ENCODE measurements at regions not wholly inside any gene's neighbourhood (a gene's known extent, or its start where the extent isn't known, plus 50 kb on each side); places are given as distances from the start of the nearest gene placed in this dataset.

GRCh38 chr7:71077743-71078476, 54.0 kb upstream of the GALNT17 start:
- no peak for DNase-seq (ENCODE audit: low read depth in 1 of 2, low spot score in 2 of 2)
- H3K9ac ChIP-seq (replicated peaks in 1 of 4; ENCODE audit: extremely low read depth in 1 of 4, low read depth in 3 of 4, low read length in 3 of 4), result no peak overlapping the region
- no peaks in the 10 kb centered on the region for H4K20me1 ChIP-seq (replicated peaks in 1 of 2; ENCODE audit: control insufficient read depth in 1 of 2, insufficient read depth in 2 of 2, low read length in 2 of 2)
- no peak overlapping the region for H2BK12ac ChIP-seq (ENCODE audit: low read depth, low read length)
- peaks cover 28 to 29% of the 10 kb centered on the region in 2 experiments for H3K9me3 ChIP-seq (ENCODE audit: insufficient read depth in 2 of 2, low read depth in 1 of 2, low read length in 1 of 2)
- H2BK5ac ChIP-seq (ENCODE audit: low read depth, low read length), result no peak overlapping the region
- no peak overlapping the region for H2AFZ ChIP-seq (ENCODE audit: low read length)
- no peak overlapping the region for H2AK5ac ChIP-seq (ENCODE audit: low read depth, low read length)
- 94% methylated on average over 33 of the region's 37 CpGs; no CpG with 5 or more reads in 1 of the 2 experiments for WGBS, 2 experiments (ENCODE audit: extremely low coverage in 1 of 2, insufficient coverage in 1 of 2, insufficient read length in 1 of 2, insufficient replicate concordance in 2 of 2, low coverage in 1 of 2, low lambda C conversion rate in 2 of 2, missing lambda C conversion rate in 1 of 2)
- no peak overlapping the region for H3K14ac ChIP-seq (ENCODE audit: insufficient read length)
- TF ChIP-seq BACH1 (IDR thresholded peaks at IDR 0.05; ENCODE audit: low read length) (no peak), EP300 (IDR thresholded peaks at IDR 0.05; ENCODE audit: borderline replicate concordance in 1 of 2, low read depth in 2 of 2, low read length in 2 of 2) (no peak), EGR1 (IDR thresholded peaks at IDR 0.05; ENCODE audit: borderline replicate concordance, low read depth, low read length) (no peak), POLR2AphosphoS5 (IDR thresholded peaks at IDR 0.05; ENCODE audit: low read depth, low read length) (no peak), POU5F1 (IDR thresholded peaks at IDR 0.05; ENCODE audit: low read depth, low read length) (no peak), CTBP2 (IDR thresholded peaks at IDR 0.05; ENCODE audit: borderline replicate concordance, insufficient read depth, insufficient read length, low read length) (no peak), HDAC6 (IDR thresholded peaks at IDR 0.05; ENCODE audit: low read depth, low read length) (no peak), POLR2A (IDR thresholded peaks at IDR 0.05; ENCODE audit: control extremely low read depth in 1 of 2, low read depth in 2 of 2, low read length in 2 of 2) (no peak), ZNF274 (IDR thresholded peaks at IDR 0.05; ENCODE audit: borderline replicate concordance, extremely low read depth, low read length) (no peak)
- no peak overlapping the region for H4K8ac ChIP-seq (ENCODE audit: extremely low read depth, insufficient read depth, low read length)
- CTCF ChIA-PET (ENCODE audit: partially characterized antibody), result interaction anchor here (1.1 kb wide), 1 partner anchor 281 kb away, joined by 4 read pairs; no protein-coding TSS in a partner anchor
- H3K27ac ChIP-seq (ENCODE audit: low read depth, low read length), result no peak overlapping the region
- H3K36me3 ChIP-seq (ENCODE audit: control insufficient read depth in 2 of 4, insufficient read depth in 4 of 4, low read length in 3 of 4), result peaks cover 0 to 9% (median 0%) of the 10 kb centered on the region in 4 experiments; a peak in 1 of 8 replicates
- no peak overlapping the region for H3K56ac ChIP-seq (replicated peaks; ENCODE audit: insufficient read length, low read depth, low read length)
- H4K5ac ChIP-seq (ENCODE audit: insufficient read length, low read depth, low read length), result no peak overlapping the region
- H3K23ac ChIP-seq (ENCODE audit: insufficient read length), result no peak overlapping the region
- H3K27me3 ChIP-seq (replicated peaks in 1 of 4; ENCODE audit: control insufficient read depth in 3 of 4, extremely low read depth in 1 of 4, insufficient read depth in 3 of 4, low read length in 3 of 4), result no peaks in the 10 kb centered on the region
- no peak overlapping the region for H3K4me3 ChIP-seq (ENCODE audit: extremely low read depth in 1 of 4, insufficient read depth in 2 of 4, low read depth in 3 of 4, low read length in 4 of 4)
- H3K4me1 ChIP-seq (replicated peaks in 1 of 4; ENCODE audit: control insufficient read depth in 3 of 4, insufficient read depth in 4 of 4, low read length in 3 of 4), result no peaks in the 10 kb centered on the region
- H3K18ac ChIP-seq (ENCODE audit: extremely low read depth, low read length), result no peak overlapping the region
- H3K79me1 ChIP-seq (ENCODE audit: low read depth, low read length), result no peaks in the 10 kb centered on the region
- no peaks in the 10 kb centered on the region for H3K23me2 ChIP-seq (ENCODE audit: low read depth, low read length)
- H2BK120ac ChIP-seq (replicated peaks; ENCODE audit: low read depth, low read length), result no peak overlapping the region
- no peak overlapping the region for H3K4ac ChIP-seq (replicated peaks; ENCODE audit: insufficient read length, low read depth, low read length)
- no peak overlapping the region for H2BK15ac ChIP-seq (ENCODE audit: low read length)
- POLR2A ChIA-PET (ENCODE audit: partially characterized antibody), result interaction anchor here (1.0 kb wide), 1 partner anchor 54 kb away, joined by 3 read pairs; no protein-coding TSS in a partner anchor
- H3K4me2 ChIP-seq (ENCODE audit: insufficient read depth in 1 of 2, low read depth in 2 of 2, low read length in 2 of 2), result no peak overlapping the region
- FAIRE-seq, result no peak
- H3K79me2 ChIP-seq (ENCODE audit: control insufficient read depth in 1 of 2, insufficient read depth in 2 of 2, low read length in 2 of 2), result no peaks in the 10 kb centered on the region
- H4K91ac ChIP-seq (replicated peaks; ENCODE audit: insufficient read length, low read length), result no peak overlapping the region
- H2BK20ac ChIP-seq (ENCODE audit: low read length), result no peak overlapping the region

Measured in H1 (cell line).